Panc1 (cell line): ENCODE measurements at regions not wholly inside any gene's neighbourhood (a gene's known extent, or its start where the extent isn't known, plus 50 kb on each side); places are given as distances from the start of the nearest gene placed in this dataset.

Source experiments
- CTCF ChIP-seq: fragments of 450-650 bp; IDR thresholded peaks from 2 replicates; pipeline ENCODE4 v1.5.1; 2017; ENCODE audit warnings: mild to moderate bottlenecking
- TF ChIP-seq, protein P1 (sequence below), 2 experiments: IDR thresholded peaks; 2 replicates each; pipeline ENCODE4 v1.6.1; 2011 to 2012; ENCODE audit warnings: low read depth in 2 of 2, control low read depth in 1 of 2, low read length in 1 of 2, mild to moderate bottlenecking in 1 of 2, moderate library complexity in 1 of 2; ENCODE audit not compliant: insufficient read depth in 1 of 2

GRCh38 chr1:218182455-218182854, 102.6 kb upstream of the RRP15 start:
- no peak for TF ChIP-seq CTCF
- TF ChIP-seq, protein P1, sequence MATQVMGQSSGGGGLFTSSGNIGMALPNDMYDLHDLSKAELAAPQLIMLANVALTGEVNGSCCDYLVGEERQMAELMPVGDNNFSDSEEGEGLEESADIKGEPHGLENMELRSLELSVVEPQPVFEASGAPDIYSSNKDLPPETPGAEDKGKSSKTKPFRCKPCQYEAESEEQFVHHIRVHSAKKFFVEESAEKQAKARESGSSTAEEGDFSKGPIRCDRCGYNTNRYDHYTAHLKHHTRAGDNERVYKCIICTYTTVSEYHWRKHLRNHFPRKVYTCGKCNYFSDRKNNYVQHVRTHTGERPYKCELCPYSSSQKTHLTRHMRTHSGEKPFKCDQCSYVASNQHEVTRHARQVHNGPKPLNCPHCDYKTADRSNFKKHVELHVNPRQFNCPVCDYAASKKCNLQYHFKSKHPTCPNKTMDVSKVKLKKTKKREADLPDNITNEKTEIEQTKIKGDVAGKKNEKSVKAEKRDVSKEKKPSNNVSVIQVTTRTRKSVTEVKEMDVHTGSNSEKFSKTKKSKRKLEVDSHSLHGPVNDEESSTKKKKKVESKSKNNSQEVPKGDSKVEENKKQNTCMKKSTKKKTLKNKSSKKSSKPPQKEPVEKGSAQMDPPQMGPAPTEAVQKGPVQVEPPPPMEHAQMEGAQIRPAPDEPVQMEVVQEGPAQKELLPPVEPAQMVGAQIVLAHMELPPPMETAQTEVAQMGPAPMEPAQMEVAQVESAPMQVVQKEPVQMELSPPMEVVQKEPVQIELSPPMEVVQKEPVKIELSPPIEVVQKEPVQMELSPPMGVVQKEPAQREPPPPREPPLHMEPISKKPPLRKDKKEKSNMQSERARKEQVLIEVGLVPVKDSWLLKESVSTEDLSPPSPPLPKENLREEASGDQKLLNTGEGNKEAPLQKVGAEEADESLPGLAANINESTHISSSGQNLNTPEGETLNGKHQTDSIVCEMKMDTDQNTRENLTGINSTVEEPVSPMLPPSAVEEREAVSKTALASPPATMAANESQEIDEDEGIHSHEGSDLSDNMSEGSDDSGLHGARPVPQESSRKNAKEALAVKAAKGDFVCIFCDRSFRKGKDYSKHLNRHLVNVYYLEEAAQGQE (IDR thresholded peaks at IDR 0.05; ENCODE audit: insufficient read depth in 1 of 2, low read depth in 2 of 2, low read length in 1 of 2): no peak
